IPS DF 4.7 (cell line): ENCODE measurements at regions not wholly inside any gene's neighbourhood (a gene's known extent, or its start where the extent isn't known, plus 50 kb on each side); places are given as distances from the start of the nearest gene placed in this dataset.

Experiments used
- DNase-seq: peaks from one replicate; pipeline ENCODE4 v3.0.0-alpha.2; 2013; ENCODE audit warnings: low spot score; ENCODE audit errors: extremely low read depth

DNA sequence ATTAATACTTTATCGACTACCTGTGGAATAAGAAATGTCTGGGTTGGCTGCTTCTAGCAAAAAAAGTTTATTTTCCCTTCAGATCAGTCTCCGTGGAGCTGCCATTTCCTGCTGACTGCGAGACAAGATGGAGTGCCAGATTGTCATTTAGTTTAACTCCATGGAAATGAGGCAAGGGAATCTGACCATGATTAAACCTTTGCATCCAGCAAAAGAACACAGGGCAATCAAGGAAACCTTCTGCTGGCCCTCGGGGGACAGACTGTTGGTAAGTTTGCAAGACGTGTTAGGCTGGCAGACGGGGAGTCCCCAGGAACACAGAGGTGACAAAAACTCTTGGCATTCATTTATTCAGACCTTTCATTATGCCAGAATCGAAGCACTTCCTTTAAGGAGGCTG, 52.2 kb upstream of the SPACA1 start:
- DNase-seq, result no peak

- DNase-seq, result no peak
Measured at GRCh38 chr6:87993356-87993755, 54.3 kb upstream of the SPACA1 start.

GRCh38 chr6:87990871-87991270, 56.8 kb upstream of the SPACA1 start:
- no peak for DNase-seq

DNA sequence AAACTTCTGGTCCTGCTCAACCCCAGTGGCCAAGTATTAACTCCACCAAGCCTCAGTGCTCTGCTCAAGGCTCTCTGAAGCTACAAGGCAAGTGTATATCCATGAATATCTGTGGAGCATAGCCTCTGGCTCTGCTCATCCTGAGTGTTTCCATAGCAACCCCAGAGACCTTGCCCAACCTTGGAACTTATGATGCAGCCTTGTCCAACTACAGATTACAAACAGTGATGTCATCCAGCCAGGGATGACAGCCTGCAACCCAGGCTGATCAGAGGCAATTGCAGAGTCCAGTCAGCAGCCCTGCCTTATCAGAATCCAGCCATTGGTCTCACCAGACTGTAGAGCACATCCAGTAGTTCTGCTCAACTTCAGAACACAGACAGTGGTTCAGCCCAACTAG, 65.5 kb upstream of the SPACA1 start:
- DNase-seq, result no peak

- no peak for DNase-seq
Measured at GRCh38 chr6:87979737-87980136, 67.9 kb upstream of the SPACA1 start.

GRCh38 chr6:87976616-87977015, 71.0 kb upstream of the SPACA1 start:
- no peak for DNase-seq

GRCh38 chr6:87975561-87975960, 72.1 kb upstream of the SPACA1 start:
- DNase-seq, result no peak

- DNase-seq, result no peak
Measured at GRCh38 chr6:87972279-87972678, 75.4 kb upstream of the SPACA1 start.

DNA sequence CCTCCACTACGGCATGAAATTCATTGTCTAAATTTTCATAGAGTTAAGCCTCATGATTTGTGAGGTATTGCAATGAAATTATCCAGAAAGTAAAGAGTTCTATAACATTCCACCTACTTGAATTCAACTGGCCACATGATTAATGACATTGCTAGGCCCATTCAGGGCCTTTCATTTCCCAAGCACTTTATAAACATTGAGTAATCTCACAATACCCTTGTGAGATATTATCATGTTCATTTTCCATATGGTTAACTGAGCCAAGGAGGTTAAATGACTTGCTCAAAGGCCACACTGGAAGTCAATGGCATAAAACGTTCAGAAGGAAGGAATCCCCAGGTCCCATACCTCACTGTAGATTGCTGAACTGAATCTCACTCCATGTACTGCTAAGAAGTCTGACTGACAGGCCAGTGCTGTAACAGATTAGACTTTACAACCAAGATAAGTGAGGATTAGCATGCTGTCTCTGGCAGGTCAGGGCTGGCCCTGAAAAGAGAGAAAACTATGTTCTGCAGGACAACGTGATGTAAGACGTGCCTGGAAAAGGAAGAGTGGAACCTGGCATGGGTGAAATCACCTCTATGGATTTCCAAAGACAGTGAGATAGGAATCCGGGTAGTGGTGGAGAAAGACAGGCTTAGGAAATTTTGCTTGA, 75.9 kb upstream of the SPACA1 start:
- no peak for DNase-seq

DNA sequence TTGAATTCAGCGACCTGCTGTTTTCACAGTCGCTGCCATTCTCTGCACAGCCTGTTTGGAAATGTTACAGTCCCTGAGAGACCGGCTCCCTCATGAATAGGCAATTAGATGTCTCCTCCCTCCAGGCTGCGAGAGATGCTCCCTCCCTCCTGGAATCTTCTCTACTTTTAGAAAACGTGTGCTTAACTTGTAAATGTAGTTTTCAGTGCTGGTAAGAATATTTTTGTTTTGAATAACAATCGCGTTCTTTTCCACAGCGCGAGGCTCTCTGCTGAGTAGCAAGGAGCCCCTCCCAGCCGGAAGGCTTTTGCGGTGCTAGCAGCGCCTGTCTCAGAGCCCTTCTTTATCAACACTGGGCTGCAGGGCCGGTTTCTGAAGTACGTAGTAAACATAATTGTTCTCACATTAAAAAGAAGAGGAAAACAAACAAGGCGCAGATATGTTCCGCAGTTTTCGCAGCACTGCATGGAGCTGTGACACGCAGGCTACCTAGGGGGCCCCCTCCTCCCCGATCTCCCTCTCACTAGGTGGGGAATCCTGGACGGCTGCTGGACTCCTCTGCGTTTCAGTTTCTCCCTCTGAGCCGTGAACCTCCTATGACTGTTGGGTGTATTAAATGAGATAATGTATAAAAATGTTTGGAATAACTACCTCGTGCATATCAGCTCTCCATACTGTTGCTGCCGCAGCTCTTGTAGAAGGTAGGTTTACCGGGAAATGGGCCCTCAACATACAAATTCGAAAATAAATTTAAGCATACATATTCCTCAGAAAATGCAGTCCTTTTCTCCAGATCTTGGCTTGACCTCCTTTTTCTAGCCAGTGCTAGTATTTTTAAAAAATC, 79.0 kb upstream of the SPACA1 start:
- no peak for DNase-seq

GRCh38 chr6:87965806-87966205, 81.8 kb upstream of the SPACA1 start:
- no peak for DNase-seq

- no peak for DNase-seq
Measured at GRCh38 chr6:87959083-87959482, 88.6 kb upstream of the SPACA1 start.

- no peak for DNase-seq
Measured at GRCh38 chr6:87951751-87952150, 95.9 kb upstream of the SPACA1 start.

DNA sequence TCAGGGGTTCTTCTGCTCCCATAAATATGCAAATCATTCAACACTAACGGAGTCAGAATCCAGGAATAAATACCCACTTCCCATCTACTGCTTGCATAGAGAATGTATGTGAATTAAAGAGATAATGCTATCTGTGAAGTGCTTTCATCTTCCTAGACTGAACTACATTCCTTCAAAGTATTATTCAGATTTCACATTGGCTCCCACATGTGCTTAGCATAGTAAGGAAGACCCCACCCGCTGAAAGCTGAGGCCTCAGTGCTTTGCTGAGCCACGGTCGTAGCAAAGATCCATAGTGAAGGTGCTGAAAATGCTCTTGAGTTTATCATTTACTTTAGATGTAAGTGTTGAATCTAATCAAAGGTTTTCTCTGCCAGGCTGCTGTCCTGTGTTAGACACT, 97.0 kb upstream of the SPACA1 start:
- no peak for DNase-seq

DNA sequence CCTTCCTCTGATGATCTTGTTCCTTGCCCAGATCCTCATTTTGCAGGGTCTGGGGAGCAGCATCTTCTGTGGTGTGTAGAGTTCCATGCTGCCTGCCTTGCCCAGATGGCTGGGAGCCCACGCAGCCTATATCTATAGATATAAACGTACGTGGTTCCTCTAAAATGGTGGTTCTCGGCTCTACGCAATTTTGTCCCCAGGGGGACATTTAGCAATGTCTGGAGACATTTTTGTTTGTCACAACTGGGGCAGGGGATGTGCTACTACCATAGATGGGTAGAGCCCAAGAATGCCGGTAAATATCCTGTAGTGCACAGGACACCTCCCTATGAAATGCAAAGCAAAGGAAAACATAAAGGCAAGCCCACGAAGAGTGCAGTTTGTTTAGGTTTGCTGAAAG, 98.4 kb upstream of the SPACA1 start:
- DNase-seq, result no peak

DNA sequence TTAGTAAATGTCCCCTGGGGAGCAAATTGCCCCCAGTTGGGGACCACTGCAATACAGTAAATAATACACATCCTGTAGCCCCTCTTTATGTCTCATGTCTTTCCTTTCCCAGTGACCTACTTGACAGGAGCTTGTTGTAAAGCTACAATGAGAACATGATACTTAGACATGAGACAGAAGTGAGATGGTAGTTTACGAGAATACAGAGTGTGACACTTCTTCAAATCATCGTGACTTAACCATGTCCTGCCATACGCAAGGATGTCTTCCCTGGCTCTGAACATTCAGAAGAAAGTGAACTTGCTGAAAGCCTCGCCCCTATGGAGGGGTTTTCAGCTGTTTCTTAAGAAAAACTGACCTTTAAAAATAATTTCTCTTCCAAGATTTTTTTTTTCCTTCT, 101.0 kb upstream of the SPACA1 start:
- DNase-seq, result no peak

DNA sequence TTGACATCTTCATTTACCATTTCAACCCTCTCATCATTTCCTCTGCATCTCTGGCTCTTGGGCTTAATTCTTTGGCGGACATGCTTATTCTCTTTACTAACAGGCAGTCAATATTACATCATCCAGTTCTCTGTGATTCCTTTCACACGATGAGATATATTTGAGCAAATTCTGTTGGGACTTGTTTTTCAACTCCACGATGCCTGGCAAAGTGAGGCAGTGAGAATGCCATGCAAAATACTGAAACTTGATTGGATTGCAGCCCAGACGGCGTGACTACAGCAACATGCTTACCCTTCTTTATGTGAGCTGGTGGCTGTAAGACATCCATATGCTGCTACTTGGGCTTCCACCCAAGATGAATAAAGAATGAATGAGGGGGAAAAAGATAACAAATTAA, 101.7 kb upstream of the SPACA1 start:
- no peak for DNase-seq

DNA sequence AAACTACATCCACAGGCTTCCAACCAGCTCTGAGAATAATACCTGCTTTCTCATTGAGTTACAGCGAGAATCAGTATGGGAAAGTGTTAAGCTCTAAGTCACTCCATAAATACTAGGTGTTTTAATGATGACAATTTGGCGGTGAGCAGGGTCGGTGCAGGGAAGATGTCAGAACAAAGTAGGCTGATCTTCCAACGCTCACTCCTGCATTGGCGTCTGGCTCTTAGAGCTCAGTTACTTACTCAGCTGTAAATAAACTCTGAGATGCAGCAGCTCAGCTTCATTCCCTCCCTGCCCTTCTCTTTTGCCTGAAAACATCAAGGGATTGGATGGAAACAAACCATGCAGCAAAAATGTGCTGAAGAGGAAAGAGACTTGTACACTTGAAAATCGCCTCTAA, 102.5 kb upstream of the SPACA1 start:
- DNase-seq, result no peak

DNA sequence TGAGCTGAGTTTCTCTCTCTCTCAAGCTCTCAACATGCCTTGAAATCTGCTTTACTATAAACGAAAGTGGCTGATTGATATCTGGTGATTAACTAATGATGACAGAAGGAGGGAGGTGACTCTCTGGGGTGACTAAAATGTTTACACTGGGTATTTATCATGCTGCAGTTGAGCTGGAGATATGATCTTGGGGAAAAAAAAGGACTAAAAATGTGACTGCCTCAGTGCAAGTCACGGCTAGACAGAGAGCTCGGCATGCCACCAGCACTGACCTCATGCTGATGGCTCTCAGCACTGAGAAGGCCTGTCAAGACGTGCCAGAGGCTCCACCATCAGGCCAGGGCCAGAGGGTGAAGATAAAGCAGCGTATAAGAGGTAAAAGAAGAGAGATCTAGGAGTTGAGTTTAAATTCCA, 103.1 kb upstream of the SPACA1 start:
- no peak for DNase-seq

DNA sequence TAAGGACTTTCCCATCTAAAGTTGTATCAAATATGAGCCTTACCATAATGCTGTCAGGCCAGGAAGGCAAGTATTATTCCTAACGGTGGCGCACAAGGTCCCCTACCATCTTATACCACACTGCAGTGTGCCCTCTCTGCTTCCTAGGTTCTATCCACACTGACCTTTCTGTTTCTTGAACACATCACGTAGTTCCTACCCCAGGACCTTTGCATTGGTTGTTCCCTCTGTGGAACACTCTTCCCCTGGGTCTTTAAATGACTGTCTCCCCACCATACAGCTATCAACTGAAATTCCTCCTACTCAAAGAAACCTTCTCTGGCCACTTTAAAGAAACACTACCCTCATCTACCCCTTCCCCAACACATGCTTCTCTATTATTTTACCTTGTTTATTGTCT, 104.5 kb upstream of the SPACA1 start:
- no peak for DNase-seq

DNA sequence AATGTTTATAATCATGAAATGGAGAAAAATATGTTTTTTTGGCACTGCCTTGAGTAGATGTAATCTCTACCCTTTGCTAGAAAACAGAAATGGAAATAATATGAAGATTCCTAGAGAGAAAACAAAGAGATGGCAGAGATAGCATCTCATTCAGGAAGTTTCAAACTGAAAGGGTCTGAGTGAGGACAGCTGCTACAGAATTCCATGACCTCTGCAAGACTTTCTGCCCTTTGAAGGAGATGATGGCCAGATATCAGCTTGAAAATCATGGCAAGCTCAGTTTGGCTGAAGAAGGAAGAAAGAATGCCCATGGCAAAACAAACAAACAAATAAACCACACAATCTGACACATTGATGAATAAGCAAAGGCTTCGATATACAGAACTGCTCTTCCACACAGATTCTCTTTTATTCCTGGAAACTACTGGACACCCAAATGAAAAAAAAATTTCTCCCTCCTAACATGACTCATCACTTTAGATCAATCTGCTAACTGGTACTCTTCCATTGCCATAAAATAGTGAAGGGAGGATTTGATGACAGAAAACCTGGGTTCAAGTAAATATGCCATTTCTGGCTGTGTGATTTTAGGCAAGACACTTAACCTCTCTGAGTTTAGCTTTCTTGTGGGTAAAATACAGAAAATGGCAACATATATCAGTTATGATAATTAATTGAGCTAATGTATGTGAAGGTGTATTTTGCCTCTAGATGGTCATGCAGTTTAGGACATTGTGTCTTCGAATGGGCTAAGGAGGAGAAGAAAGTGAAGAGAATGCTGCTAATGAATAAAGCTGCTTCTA, 105.9 kb upstream of the SPACA1 start:
- no peak for DNase-seq

GRCh38 chr6:87939776-87940175, 107.9 kb upstream of the SPACA1 start:
- no peak for DNase-seq
